Activated naive CD8-positive, alpha-beta T cell treated with anti-CD3 and anti-CD28 coated beads for 36 hours (primary cell): ENCODE measurements at regions not wholly inside any gene's neighbourhood (a gene's known extent, or its start where the extent isn't known, plus 50 kb on each side); places are given as distances from the start of the nearest gene placed in this dataset.

ENCODE experiments used
- DNase-seq: peaks from one replicate; pipeline ENCODE4 v3.0.0; 2021
- H3K27ac Mint-ChIP-seq: one replicate; pipeline ENCODE4 v1.8.0; 2022; ENCODE audit warnings: mild to moderate bottlenecking, moderate library complexity, mixed read lengths
- H3K27me3 Mint-ChIP-seq: one replicate; pipeline ENCODE4 v1.8.0; 2022; ENCODE audit warnings: mild to moderate bottlenecking, mixed read lengths
- H3K36me3 Mint-ChIP-seq: one replicate; pipeline ENCODE4 v1.8.0; 2021; ENCODE audit warnings: mild to moderate bottlenecking, mixed read lengths
- H3K4me1 Mint-ChIP-seq: one replicate; pipeline ENCODE4 v1.8.0; 2021; ENCODE audit warnings: mixed read lengths
- H3K4me3 Mint-ChIP-seq: one replicate; pipeline ENCODE4 v1.8.0; 2022; ENCODE audit warnings: mild to moderate bottlenecking, moderate library complexity, mixed read lengths
- H3K9me3 Mint-ChIP-seq: one replicate; pipeline ENCODE4 v1.8.0; 2022; ENCODE audit warnings: mixed read lengths

GRCh38 chr15:70503073-70503745, 260.1 kb downstream of the UACA start:
- H3K27ac Mint-ChIP-seq = no peak overlapping the region
- peaks cover 3% of the 10 kb centered on the region for H3K27me3 Mint-ChIP-seq
- peaks cover 3% of the 10 kb centered on the region for H3K36me3 Mint-ChIP-seq
- no peak for DNase-seq
- H3K4me1 Mint-ChIP-seq = peaks cover 52% of the 10 kb centered on the region
- peaks cover 3% of the 10 kb centered on the region for H3K9me3 Mint-ChIP-seq
- H3K4me3 Mint-ChIP-seq = no peak overlapping the region

DNA sequence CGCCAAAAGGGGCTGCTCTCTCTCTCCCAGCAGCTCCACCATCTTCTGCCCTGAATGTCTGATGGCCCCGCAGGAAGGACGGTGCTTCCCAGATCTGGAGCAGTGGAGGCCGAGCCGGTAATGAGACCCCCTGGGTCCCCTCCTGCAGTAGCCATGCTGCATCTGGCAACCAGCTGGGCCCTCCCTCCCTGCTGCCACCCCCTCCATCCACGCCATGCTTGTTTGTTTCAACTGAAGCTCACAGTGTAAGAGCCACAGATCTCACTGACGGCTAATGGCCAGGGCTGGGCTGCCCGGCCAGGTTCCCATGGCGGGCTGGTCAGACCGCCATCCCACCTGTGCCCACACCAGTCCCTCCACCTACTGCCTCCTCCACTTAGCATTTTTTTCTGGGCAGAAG, 260.8 kb downstream of the UACA start:
- H3K4me1 Mint-ChIP-seq = peaks cover 46% of the 10 kb centered on the region
- peaks cover 3% of the 10 kb centered on the region for H3K36me3 Mint-ChIP-seq
- H3K27ac Mint-ChIP-seq = no peak overlapping the region
- H3K4me3 Mint-ChIP-seq = no peak overlapping the region
- no peak for DNase-seq
- H3K27me3 Mint-ChIP-seq = peaks cover 3% of the 10 kb centered on the region
- peaks cover 3% of the 10 kb centered on the region for H3K9me3 Mint-ChIP-seq

- peaks cover 45% of the 10 kb centered on the region for H3K4me1 Mint-ChIP-seq
Measured at GRCh38 chr15:70501849-70502248, 261.5 kb downstream of the UACA start.

GRCh38 chr15:70501121-70501727, 262.1 kb downstream of the UACA start:
- no peak for DNase-seq
- Mint-ChIP-seq H3K4me1 (peaks cover 43% of the 10 kb centered on the region), H3K9me3 (no peaks in the 10 kb centered on the region), H3K4me3 (no peak overlapping the region), H3K36me3 (no peaks in the 10 kb centered on the region), H3K27me3 (peaks cover 8% of the 10 kb centered on the region), H3K27ac (no peak overlapping the region)

More at GRCh38 chr15:70501849-70502248, 261.5 kb downstream of the UACA start:
- DNase-seq = no peak
- Mint-ChIP-seq H3K9me3 (peaks cover 1% of the 10 kb centered on the region), H3K27ac (no peak overlapping the region), H3K36me3 (peaks cover 1% of the 10 kb centered on the region), H3K27me3 (peaks cover 3% of the 10 kb centered on the region), H3K4me3 (no peak overlapping the region)

DNA sequence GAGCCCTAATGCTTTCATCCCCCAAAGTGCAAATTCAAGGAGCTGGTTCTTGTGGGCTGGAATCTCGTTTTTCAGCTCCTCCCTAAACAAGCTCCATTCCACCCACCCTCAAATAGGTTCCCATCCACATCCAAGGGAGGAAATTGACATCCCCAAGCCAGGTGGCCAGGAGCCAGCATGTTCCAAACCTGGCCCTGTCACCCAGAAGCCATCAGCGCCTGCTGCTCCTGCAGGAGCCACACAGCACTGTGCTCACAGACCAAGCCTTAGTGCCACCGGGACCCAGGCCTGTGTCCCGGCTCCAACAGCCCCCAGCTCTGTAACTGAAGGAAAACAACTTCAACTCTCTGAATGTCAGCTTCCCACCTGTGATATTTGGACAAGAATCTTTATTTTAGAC, 263.6 kb downstream of the UACA start:
- no peak overlapping the region for H3K27ac Mint-ChIP-seq
- DNase-seq = no peak
- no peak overlapping the region for H3K4me3 Mint-ChIP-seq
- no peaks in the 10 kb centered on the region for H3K9me3 Mint-ChIP-seq
- peaks cover 42% of the 10 kb centered on the region for H3K4me1 Mint-ChIP-seq
- H3K36me3 Mint-ChIP-seq = no peaks in the 10 kb centered on the region
- H3K27me3 Mint-ChIP-seq = peaks cover 15% of the 10 kb centered on the region

GRCh38 chr15:70498096-70498626, 265.2 kb downstream of the UACA start:
- DNase-seq = no peak
- Mint-ChIP-seq H3K27ac (no peak overlapping the region), H3K4me3 (no peak overlapping the region), H3K36me3 (no peaks in the 10 kb centered on the region), H3K4me1 (peaks cover 42% of the 10 kb centered on the region), H3K9me3 (no peaks in the 10 kb centered on the region), H3K27me3 (peaks cover 15% of the 10 kb centered on the region)

DNA sequence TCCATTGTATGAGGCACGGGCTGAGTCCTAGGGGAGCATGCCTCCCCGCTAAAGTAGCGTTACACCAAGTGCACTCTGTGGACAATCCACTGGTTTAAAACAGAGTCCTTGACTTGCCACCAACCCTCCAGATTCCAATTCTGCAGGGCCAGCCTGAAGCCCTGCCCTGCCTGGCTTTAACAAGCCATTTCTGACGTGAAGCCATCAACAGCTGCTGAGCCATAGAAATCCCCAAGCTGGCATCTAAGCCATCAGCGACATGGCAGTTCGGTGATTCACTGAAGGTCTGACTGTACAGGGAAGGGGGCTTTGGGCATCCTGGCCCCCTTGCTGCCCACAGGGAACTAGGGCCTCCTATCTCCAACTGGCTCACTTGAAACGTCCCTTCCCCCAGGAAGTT, 265.7 kb downstream of the UACA start:
- Mint-ChIP-seq H3K27ac (no peak overlapping the region), H3K9me3 (no peaks in the 10 kb centered on the region), H3K4me3 (no peak overlapping the region), H3K4me1 (peaks cover 42% of the 10 kb centered on the region), H3K27me3 (peaks cover 15% of the 10 kb centered on the region), H3K36me3 (no peaks in the 10 kb centered on the region)
- DNase-seq = no peak

DNA sequence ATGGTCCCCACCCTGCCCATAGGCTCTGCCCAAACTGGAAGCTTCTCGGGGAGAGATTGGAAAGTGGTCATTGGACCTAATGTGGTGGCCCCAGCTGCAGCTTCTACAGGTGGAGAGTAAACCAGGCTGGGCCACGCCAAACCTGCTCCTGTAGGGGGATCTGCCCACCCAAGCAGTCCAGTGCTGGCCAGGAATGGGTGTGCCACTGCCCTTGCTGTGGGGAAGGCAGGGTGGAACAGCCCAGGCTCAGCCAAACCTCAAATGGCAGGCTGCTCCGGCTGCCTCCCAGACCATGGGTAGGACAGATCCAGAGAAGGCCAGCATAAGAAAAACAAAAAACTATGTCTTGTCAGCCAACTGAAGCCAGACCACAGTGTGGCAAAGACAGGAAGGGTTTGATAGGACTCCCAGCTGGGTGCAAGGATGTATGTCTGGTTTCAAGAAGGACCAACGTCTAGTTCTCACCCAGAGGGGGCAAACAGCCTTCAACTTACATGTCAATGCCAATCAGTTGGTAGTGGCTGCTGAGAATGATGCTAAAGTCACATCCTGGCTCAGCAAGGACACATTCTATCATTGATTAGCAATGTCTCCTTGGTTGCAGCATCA, 267.3 kb downstream of the UACA start:
- H3K9me3 Mint-ChIP-seq = no peaks in the 10 kb centered on the region
- no peak for DNase-seq
- H3K27me3 Mint-ChIP-seq = peaks cover 15% of the 10 kb centered on the region
- H3K4me1 Mint-ChIP-seq = peaks cover 53% of the 10 kb centered on the region
- H3K4me3 Mint-ChIP-seq = no peak overlapping the region
- H3K27ac Mint-ChIP-seq = no peak overlapping the region
- H3K36me3 Mint-ChIP-seq = no peaks in the 10 kb centered on the region

- Mint-ChIP-seq H3K4me1 (peaks cover 57% of the 10 kb centered on the region), H3K4me3 (no peak overlapping the region), H3K36me3 (no peaks in the 10 kb centered on the region), H3K27ac (no peak overlapping the region), H3K9me3 (no peaks in the 10 kb centered on the region), H3K27me3 (peaks cover 20% of the 10 kb centered on the region)
- DNase-seq = peak; percentile 56
Measured at GRCh38 chr15:70494852-70495571, 268.3 kb downstream of the UACA start.

DNA sequence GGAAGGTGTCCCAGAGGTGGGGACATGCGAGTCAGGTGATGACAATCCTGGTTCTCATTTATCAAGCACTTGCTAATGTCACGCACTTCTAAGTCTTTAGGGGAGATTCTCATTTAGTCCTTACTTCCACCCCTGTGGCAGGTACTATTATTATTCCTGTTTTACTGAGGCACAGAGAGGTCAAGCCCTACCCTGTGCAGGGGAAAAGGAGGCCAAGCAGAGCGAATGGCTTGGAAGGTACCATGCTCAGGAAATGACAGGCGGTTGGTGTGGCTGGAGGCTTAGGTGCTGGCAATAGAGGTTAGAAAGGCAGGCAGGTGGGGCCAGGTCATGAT, 268.9 kb downstream of the UACA start:
- Mint-ChIP-seq H3K27me3 (peaks cover 22% of the 10 kb centered on the region), H3K9me3 (no peaks in the 10 kb centered on the region), H3K27ac (no peak overlapping the region), H3K36me3 (no peaks in the 10 kb centered on the region), H3K4me3 (no peak overlapping the region), H3K4me1 (peaks cover 57% of the 10 kb centered on the region)
- no peak for DNase-seq

DNA sequence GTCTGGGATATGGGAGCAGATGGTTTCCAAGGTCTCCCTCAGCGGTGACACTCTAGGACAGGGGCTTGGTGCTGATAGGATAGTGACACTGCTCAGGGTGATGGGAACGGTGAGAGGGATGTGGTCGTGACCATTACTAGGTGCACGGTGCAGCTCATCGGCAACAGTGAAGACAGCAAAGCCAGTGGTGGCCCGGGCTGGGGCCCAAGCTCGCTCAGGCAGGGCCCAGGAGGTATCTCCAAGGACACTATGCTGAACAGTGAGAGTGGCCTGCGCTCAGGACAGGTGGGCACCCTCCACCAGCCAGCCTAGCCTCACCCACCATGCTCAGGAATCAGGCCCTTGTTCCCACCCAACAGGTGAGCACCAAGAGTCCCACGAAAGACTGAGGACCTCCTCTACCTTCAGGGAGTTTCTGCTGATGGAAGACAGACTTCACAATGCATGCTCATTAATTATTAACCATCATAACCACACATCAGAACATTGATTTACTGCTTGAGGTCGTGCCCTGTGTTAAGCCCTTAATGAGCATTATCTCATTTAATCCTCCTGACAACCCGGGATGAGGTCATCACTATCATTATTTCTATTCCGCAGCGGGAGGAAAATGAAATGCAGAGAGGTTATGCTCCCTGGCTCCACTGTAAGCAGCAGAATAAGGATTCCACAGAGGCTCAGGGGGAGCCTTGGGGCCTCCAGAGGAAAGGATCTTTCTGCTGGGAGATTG, 269.4 kb downstream of the UACA start:
- Mint-ChIP-seq H3K36me3 (no peaks in the 10 kb centered on the region), H3K27me3 (peaks cover 25% of the 10 kb centered on the region), H3K9me3 (no peaks in the 10 kb centered on the region), H3K4me1 (peaks cover 60% of the 10 kb centered on the region), H3K27ac (no peak overlapping the region), H3K4me3 (no peak overlapping the region)
- DNase-seq = no peak

DNA sequence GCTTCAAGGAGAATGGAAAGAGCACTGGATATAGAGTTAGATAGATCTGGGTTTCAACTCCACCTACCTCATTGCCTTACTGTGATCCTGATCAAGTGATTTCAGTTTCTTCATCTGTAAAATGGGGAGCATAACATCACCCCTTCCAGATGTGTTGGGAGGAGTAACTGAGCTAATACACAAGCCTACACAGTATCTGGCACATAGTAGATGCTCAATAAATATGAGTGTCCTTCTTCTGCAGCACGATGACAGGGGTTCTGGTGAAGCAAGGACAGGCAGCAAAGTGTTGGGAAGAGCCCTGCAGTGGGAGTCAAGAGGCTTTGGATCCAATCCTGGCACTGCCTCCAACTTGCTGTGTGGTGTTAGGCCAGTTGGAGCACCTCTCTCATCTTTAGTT, 270.0 kb downstream of the UACA start:
- Mint-ChIP-seq H3K36me3 (no peaks in the 10 kb centered on the region), H3K27ac (peak overlapping the region; percentile 93), H3K4me1 (peaks cover 63% of the 10 kb centered on the region), H3K4me3 (peak overlapping the region; percentile 40), H3K27me3 (peaks cover 29% of the 10 kb centered on the region), H3K9me3 (no peaks in the 10 kb centered on the region)
- no peak for DNase-seq

- Mint-ChIP-seq H3K9me3 (no peaks in the 10 kb centered on the region), H3K27me3 (peaks cover 29% of the 10 kb centered on the region), H3K4me3 (peak overlapping the region; percentile 53), H3K4me1 (peaks cover 70% of the 10 kb centered on the region), H3K27ac (peak overlapping the region; percentile 93), H3K36me3 (no peaks in the 10 kb centered on the region)
- DNase-seq = peak; percentile 82
Measured at GRCh38 chr15:70492240-70493177, 270.8 kb downstream of the UACA start.

- H3K27me3 Mint-ChIP-seq = peaks cover 28% of the 10 kb centered on the region
- H3K9me3 Mint-ChIP-seq = no peaks in the 10 kb centered on the region
- DNase-seq = no peak
- H3K36me3 Mint-ChIP-seq = no peaks in the 10 kb centered on the region
- peak overlapping the region; percentile 53 for H3K4me3 Mint-ChIP-seq
- H3K27ac Mint-ChIP-seq = peak overlapping the region; percentile 93
- peaks cover 75% of the 10 kb centered on the region for H3K4me1 Mint-ChIP-seq
Measured at GRCh38 chr15:70491641-70492040, 271.7 kb downstream of the UACA start.
